ENCODE measurements at regions not wholly inside any gene's neighbourhood (a gene's known extent, or its start where the extent isn't known, plus 50 kb on each side); places are given as distances from the start of the nearest gene placed in this dataset.

GRCh38 chr5:174313615-174314014 lies 268.1 kb downstream of the NSG2 start:
- TF ChIP-seq CTCF (IDR thresholded peaks at IDR 0.05) = no peak
- TF ChIP-seq EP300 (IDR thresholded peaks at IDR 0.05) = no peak
- no peak for TF ChIP-seq POLR2AphosphoS5 (IDR thresholded peaks at IDR 0.05)
- no peak for TF ChIP-seq POLR2A (IDR thresholded peaks at IDR 0.05)

Measured in gastroesophageal sphincter (tissue), 3 donors.